ENCODE measurements at regions not wholly inside any gene's neighbourhood (a gene's known extent, or its start where the extent isn't known, plus 50 kb on each side); places are given as distances from the start of the nearest gene placed in this dataset.

DNA sequence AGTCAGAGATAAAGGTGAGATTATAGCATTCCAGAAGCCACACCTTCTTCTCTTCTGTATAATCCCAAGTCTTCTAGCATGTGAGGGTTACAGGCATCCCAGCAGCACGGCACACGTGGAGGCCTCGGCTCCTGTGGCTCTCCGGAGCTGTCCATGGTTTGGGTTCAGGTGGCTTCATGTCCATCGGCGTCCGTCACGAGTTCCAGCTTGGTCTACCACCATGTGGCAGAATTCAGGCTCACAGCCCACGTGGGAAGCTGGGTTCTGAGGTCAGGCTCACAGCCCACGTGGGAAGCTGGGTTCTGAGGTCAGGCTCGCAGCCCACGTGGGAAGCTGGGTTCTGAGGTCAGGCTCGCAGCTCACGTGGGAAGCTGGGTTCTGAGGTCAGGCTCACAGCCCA, 378.3 kb upstream of the SALL3 start:
- no peak for DNase-seq (ENCODE audit: low spot score)

GRCh38 chr18:78601923-78602322, 377.7 kb upstream of the SALL3 start:
- no peak for DNase-seq (ENCODE audit: low spot score)

GRCh38 chr18:78602430-78602829, 377.2 kb upstream of the SALL3 start:
- DNase-seq (ENCODE audit: low spot score): no peak

GRCh38 chr18:78603102-78603983, 376.3 kb upstream of the SALL3 start:
- DNase-seq (ENCODE audit: low spot score): no peak

GRCh38 chr18:78605255-78605654, 374.4 kb upstream of the SALL3 start:
- DNase-seq (ENCODE audit: low spot score): no peak

DNA sequence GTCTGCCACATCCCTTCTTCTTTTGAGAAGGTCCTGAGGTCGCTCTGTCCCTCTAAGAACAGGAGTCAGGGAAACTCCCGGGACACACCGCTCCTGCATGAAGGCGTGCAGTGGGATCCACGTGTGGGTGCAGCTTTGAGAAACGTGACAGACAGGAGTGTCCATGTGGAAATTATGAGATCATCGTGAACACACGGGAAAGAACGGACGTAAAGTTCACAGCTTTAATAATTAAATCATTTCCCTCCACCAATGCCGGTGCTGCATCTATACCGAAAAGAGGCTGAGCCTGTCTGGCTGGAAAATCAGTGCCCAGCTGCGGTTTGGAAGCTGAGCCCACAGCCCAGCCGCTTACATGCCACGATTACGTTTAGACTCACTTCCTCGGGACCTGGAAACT, 372.4 kb upstream of the SALL3 start:
- no peak for DNase-seq (ENCODE audit: low spot score)

DNA sequence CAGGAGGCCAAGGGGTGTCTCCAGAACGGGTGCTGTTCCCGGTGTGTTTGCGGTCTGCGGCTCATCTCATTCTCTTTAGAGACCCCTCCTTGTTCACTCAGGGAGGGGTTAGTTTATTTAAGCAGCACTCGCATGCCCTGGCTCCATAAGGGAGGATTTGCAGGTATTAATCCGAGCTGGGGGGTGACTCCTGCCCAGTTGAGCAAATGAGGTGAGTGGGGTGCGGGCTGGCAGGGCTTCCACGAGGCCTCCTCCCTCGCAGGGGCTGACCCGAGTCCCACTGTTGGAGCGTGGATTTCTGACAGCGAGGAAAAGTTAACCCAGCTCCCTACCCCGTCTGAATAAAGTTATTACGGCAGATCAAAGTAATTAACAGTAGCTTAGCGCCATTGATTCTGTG, 371.8 kb upstream of the SALL3 start:
- DNase-seq (ENCODE audit: low spot score): no peak

DNA sequence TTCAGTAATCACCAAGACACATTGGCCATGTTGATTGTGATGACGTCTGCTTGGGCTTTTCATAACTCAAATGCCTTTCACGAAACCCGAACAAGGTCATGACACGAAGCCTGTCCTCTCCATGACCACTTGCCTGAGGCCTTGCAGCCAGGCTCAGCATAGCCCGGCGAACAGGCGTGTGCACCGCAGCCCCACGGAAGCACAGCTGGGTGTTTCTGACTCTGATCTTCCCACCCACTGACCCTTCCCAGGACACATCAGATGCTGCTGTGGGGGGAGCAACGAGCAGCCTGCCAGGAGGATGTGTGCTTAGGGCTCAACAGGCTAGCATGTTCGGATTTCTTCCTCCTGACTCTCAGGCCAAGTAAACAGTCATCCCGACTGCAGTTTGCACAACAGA, 369.4 kb upstream of the SALL3 start:
- no peak for DNase-seq (ENCODE audit: low spot score)

DNA sequence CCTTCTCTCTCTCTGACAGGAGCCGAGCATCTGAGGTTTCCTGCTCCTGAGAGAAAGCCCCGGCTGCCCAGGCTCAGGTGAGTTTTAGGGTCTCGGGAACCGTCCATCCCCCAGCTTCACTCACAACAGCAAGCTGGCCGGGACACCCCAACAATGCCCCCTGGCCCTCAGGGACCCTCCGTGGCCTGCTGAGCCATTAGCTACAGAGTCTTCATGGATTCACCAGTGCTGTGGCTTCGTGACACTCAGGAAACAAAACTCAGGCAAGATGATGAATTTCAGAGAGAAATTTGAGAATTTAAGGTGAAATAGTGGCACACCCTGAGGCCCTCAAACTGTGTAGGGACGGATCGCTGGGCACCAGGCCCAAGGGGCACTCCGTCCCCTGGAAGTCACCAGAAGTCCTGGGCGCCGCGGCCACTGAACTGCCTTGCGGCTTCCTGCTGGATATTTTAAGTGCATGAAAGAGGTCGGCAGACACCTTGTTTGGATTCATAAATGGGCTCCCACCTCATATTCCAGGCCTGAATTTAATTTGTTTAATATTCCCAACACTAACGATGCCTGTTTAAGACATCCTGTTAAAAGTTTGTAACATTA, 368.3 kb upstream of the SALL3 start:
- no peak for DNase-seq (ENCODE audit: low spot score)

- DNase-seq (ENCODE audit: low spot score): no peak
These were observed 367.7 kb upstream of the SALL3 start for GRCh38 chr18:78611869-78612268.

DNA sequence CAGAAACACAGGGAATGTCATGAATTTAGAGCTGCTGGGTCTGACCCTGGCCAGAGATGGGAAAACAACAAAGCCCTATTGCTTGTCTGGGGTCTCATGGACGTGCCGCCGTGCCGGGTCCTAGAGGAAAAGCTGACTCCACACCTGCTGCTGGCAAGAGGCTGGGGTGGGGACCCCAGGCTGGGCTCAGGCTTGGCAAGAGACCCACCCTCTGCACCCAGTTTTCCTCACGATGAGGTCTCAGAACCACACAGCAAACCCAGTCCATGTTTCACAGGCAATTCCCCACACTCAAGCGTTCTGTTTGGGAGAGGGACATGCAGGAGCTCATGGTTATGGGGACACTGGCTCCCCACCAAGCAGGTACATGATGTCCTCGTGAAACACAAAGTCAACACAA, 367.3 kb upstream of the SALL3 start:
- DNase-seq (ENCODE audit: low spot score): no peak

- no peak for DNase-seq (ENCODE audit: low spot score)
These were observed 366.8 kb upstream of the SALL3 start for GRCh38 chr18:78612801-78613200.

DNA sequence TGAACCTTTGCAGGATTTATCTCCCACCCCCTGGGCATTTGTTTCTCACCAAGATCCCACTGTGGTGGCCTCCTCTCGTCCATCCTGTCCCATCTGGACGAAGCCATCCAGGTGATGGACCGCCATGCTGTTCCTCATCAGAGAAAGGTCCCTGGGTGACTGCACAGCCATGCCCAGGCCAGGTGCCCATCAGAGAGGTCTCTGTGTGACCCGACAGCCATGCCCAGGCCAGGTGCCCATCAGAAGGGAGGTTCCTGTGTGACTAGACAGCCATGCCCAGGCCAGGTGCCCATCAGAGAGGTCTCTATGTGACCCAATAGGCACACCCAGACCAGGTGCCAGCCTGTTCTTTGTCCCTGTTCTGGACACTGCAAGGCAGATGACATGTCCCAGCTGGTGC, 360.9 kb upstream of the SALL3 start:
- DNase-seq (ENCODE audit: low spot score): no peak

DNA sequence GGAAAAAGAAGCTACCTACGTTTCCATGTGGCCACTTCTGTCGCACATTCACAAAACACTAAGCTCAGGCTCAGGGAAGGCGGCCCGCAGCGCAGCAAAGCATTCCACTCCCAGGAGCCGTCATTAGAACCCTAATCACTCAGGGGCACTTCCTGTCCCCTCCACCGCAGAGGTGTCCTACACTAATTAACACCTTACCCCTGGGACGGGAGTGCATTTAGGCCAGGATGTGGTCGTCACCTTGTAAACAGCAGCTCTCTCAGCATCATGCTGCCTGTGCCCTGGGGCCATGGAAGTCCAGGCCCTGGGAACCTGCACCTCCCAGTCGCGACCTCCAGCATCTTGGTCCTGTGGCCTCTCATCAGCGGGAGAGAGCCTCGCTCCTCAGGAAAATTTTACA, 359.8 kb upstream of the SALL3 start:
- no peak for DNase-seq (ENCODE audit: low spot score)

GRCh38 chr18:78620326-78620725, 359.3 kb upstream of the SALL3 start:
- no peak for DNase-seq (ENCODE audit: low spot score)

GRCh38 chr18:78621141-78621755, 358.4 kb upstream of the SALL3 start:
- DNase-seq (ENCODE audit: low spot score): no peak

DNA sequence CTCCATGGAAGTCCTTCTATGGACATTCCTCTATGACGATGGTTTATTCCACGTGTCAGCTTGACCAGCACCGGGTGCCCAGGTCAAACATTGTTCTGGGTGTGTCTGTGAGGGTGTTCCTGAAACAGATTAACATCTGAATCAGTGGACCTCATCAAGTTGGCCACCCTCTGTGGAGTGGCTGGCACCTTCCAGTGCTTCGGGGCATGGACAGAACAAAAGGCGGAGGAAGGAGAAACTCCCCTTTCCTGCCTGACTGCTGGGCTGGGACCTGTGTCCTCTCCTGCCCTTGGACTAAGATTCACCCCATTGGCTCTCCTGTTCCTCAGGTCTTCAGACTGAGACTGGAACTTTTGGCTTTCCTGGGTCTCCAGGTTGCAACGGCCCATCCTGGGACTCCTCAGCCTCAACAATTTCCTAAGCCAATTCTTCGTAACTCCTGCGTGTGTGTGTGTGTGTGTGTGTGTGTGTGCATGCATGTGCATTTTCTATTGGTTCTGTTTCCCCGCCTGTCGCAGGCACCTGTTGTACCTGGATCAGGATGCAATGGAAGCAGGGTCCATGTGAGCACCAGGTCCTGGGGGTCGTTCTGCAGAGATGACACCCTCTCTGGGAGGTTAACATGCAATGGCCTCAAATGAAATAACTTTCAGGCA, 357.2 kb upstream of the SALL3 start:
- DNase-seq (ENCODE audit: low spot score): no peak

DNA sequence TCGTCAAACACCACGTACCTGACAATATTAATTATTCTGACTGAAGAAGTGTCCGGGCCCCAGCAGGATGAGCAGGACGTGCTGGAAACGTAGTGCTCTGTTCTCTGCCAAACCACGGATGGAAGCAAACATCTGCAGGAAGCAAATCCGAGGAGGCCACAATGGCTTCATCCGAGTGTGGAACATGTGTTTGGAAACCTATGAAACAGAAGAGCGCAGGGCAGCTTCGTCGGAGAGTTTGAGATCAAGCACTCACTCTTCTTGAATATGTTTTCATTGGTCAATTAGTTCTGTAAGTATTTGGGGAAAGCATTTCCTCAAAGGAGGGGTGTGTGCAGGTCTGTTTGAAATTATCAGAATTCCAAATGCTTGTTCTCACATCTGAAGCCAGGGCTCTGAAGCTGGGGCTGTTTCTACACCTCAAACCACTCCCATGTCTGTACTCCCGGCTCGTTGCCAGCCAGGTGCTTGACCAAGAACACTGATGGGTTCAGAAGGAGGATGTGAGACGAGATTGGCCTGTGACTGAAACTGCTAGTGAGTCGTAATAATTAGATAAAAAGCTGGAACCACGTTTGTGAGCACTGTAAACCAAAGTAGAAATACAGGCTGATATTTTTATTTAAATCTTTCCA, 356.6 kb upstream of the SALL3 start:
- no peak for DNase-seq (ENCODE audit: low spot score)

DNA sequence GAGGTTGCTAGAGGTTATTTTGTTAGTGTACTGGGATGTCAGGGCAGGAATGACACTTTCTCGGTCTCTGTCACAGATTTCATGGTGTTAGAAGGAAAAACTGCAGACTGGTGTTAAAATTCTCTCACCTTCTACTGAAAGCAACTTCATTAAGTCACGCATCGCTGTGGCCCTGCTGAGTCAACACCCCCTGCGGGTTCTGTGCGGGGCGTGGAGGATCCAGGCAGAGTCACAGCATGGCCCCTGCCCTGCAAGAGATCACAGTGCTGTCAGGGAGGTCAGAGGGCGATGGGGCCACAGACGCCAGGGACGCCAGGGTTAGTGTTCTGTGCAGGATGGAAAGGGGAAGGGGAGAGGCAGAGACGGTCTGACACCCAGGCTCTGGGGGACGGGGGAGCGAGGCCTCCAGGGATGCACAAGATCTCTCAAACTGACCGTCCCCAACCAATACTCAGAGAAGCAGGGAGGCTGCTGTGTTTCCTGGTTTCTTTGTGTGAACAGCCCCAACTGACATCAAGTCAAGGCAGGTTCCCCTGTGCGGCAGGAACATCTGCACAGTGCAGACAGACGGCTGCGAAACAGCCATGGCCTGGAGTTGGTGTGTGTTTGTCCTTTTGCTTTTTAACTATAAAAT, 354.9 kb upstream of the SALL3 start:
- no peak for DNase-seq (ENCODE audit: low spot score)

DNA sequence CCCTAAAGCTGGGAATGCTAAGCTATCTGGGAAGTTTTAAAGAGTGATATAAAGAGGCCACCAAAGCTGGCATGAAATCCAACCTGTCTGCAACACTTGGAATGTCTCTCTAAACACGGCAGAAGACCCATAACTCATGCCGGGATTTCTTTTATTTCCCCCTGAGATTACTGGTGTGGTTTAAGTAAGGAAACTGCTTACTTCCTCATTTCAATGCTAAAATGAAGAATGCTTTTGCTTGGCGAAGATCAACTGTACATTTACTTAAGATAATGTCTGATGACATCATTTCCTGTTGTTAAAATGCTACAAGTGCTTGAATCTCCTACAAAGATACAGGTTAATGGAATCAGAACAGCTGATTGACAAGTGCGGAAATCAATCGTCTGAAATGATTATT, 353.8 kb upstream of the SALL3 start:
- DNase-seq (ENCODE audit: low spot score): no peak

DNA sequence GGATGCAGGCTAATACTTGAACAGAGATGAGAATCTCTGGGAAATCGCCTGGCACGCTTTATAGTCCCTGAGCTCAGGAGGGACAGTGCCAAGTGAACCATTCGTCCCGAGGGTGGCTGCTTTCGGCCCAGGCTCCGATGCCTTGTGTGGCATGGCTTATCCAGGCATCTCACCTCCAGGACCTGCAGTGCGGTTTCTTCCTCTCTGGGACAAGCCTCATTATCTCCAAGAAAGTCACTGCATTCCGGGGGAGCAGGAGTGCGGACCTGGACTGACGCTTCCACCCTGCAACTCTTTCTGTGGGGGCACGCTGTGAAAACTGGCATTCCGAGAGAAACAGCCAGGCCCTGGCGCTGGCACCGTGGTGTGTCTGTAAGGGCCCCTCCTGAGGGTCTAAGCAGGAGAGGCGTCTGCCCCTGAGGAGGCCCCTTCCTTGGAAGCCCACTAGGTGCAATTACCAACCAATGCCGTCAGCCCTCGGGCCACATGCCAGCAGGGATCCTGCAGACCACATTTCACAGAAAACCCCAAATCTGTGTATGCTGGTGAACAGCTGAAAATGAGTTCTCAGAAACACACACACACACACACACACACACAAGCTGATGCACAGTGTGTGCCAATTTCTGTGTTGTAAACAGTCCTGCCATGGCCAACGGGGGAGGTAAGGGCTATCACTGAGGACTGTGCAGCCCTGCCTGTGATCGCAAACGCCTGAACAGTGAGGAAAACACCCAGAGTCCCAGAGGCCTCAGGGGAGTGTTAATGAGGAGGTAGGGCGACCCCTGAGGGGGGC, 351.9 kb upstream of the SALL3 start:
- DNase-seq (ENCODE audit: low spot score): no peak
